Esophagus mucosa (tissue), 1 donor: ENCODE measurements at regions not wholly inside any gene's neighbourhood (a gene's known extent, or its start where the extent isn't known, plus 50 kb on each side); places are given as distances from the start of the nearest gene placed in this dataset.

ENCODE experiments used
- ATAC-seq: fragments of 200-7000 bp; cut with Tn5 transposase; one replicate; pipeline ENCODE4 v1.9.1; 2020
- donor health status: DM: yes; HTN: yes; CAD: no.

DNA sequence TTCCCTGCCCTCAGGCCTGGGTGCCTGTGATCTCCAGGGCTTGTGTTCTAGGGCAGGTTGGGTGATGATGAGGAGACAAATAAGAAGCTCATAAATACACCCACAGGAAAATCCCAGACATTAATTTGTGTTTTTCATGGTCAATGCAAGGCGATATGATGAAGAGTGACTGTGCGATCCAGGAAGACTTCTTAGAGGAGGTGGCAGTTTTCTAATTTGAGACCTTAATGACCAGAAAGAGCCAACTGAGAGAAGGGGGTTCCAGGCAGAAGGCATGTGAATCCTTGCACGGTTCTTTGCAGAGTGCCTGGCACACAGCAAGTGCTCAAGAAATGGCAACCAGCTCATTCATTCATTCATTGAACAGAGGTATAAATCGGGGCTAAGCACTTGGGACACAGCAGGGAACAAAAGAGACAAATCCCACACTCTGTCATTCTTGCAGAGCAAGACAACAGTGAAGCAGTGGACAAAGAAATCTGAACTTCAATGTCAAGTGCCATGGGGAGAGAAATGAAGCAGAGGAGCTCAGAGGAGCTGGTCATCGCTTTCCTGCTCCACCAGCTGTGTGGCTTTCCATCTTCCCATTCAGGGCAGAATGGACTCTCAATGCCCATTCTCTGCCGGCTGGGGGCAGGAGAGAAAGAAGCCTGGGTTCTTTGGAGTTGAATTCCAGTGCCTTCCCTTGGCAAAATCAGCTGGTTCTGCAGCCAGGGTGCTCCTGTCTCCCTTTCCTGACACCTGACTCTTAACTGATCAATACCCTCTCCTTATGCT is 128.3 kb downstream of the AACS start:
- no peak for ATAC-seq

DNA sequence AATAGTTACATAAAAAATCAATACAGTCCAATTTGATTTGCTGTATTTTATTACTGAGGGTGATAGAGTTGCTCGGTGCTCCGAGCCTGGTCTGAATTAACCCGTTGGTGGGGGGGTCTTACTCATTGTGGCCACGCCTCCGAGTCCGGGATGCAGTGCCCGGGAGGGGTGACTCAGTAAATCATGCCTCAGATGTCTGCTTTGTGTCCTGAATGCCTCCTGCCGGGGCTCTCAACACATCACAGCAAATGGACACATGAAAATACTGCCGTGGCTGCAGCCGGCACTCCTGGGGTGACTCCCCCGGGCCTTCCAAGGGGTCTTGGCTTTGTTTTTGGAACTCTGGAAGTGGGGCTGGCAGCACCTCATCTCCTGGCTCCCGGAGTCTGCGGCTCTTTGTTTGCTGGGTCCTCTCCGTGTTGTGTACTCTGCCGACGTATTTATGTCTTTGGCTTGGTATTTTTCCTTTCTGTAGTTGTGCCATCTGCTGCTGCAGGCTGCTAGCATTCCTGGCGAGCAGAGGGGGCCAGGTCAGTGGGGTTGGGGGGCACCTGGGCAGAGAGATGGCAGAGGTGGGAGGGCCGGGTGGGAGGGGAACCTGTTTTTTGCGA is 129.0 kb downstream of the AACS start:
- ATAC-seq, result no peak

DNA sequence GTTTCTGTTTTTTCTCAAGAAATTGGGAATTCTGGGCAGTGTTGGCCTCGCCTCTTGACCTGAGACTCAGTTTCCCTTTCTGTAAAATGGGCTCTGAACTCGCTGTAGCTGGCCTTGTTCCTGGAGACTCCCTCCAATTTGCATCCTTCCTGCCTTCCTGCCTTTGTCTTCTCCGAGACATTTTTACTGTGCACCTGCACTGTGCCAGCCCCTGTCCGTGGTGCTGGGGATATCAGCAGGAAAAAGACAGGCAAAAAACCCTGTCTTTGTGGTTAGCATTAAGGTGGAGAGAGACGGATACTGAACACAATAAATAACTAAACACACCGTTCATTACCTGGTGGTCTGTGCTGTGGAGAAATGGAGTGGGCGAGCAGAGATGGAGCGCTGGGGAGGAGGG is 129.8 kb downstream of the AACS start:
- ATAC-seq, result no peak

DNA sequence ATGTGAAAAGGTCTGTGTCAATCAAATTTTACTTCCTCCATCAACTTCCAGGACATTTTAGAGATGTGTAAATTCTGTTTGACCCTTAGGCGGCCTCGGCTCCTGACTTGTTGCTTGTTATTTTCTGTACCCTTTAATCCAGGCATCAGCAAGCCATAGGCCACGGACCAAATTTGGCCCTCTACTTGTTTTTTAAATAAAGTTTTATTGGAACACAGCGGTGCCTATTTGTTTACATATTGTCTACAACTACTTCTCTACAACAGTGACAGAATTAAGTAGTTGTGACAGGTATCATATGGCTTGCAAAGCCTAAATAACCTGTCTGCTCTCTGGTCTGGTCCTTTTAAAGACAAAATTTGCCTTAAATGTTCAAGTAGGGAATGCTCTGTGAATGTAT is 132.1 kb downstream of the AACS start:
- ATAC-seq, result no peak

DNA sequence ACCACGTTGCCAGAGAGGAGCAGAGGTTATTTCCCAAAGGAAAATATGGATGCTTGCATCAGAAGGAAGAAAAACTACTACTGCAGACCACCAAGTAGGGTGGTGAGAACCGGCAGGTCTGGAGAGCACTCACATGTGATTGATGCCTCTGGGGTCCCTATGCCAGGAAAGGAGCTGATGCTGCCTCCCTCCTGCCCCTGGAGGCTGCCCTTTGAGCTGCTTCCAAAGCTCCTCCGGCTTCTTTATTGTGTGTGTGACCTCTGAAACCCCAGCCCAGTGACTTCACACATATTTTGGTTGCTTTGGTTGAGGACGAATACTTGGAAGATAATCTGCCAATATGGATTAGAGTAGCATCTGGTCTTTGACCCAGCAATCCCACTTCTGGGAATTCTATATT is 133.4 kb downstream of the AACS start:
- no peak for ATAC-seq

DNA sequence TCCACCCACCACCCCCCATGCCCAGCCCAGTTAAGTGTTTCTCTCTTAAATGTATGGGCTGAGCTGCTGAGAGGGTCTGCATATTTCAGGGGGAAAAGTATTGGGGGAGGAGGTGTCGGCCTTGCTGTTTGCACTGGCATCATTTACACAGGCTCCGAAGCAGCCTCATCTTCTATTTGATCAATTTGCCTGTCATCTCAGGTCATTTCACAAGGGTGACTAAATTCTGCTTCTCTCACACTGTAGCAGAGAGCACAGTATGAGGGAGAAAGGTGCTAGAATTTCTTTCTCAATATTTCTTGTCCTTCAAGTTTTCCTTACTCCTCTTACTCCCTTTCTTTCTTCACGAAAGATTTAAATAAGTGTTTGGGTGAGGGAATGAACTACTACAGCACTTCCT is 135.9 kb downstream of the AACS start:
- ATAC-seq, result no peak

DNA sequence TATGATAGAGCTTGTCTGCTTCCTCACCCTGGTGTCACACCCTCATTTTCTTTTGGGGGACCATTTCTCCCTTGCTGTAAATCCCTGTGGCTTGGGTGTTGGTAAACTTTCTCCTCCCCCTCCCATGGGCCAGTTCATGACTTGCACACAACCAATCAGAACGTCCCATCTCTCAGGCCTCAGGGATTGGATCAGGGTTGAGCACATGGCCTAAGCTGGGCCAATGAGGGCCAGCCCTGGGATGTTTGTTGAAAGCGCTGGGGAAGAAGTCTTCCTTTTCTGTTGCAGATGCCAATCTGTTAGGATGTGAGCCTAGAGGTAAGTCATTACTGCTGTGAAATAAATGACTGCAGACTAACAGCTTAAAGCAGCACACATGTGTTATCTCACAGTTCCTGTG is 136.7 kb downstream of the AACS start:
- ATAC-seq, result no peak

DNA sequence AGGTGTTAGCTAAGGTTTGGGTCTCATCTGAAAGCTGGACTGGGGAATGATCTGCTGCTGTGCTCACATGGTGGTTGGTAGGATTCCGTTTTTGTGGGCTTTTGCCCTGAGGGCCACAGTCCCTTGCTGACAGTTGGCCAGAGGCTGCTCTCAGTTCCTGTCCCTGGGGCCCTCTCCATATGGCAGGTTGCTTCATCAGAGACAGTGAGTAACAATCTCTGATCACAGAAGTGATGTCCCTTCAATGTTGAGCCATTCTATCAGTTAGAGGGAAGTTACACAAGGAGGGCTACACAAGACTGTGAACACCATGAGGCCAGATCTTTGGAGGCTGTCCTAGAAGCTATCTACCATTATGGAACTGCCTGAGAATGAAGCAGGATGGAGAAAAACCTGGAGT is 137.2 kb downstream of the AACS start:
- ATAC-seq, result no peak

DNA sequence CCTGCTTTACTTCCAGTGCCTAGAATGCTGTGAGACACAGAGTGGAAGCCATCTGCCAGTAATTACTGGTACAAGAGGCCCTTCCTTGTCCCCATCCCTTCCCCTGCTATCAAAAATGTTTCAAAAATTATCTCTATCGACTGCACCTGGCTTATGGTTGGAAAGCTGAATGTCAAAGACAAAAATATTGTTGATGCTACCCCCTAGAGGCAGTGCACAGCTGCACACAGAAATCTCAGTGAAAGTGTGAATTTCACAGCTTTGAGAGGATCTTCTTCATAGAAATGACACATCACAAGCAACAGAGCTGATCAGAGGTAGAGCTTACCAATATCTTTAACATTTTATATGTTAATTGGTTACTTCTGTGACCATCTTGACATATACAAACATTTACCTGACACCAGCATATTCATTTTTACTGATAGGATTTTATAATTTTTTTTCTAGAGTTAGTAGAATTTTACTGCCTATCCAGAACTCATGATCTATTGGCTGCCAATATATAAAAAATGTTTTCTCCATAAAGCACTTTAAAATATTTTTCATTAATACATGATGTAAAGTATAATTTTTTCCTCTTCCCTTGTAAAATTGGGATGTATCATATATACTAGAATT is 138.0 kb downstream of the AACS start:
- no peak for ATAC-seq

DNA sequence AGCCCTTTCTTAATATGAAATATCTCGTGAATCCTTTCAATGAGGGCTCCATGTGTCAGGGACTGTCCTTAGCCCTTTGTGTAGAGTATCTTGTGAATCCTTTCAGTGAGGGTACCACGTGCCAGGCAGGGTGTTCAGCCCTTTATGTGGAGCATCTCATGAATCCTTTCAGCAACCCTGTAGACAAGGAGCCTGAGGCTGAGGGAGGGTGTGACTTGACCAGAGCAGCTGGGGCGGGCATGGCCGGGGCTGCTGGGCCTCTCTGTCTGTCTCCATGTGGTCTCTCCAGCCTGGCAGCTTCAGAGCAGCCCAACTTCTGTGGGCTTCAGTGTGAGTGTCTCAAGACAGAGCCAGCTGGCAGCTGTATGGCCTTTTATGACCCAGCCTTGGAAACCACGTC is 140.2 kb downstream of the AACS start:
- ATAC-seq, result no peak

DNA sequence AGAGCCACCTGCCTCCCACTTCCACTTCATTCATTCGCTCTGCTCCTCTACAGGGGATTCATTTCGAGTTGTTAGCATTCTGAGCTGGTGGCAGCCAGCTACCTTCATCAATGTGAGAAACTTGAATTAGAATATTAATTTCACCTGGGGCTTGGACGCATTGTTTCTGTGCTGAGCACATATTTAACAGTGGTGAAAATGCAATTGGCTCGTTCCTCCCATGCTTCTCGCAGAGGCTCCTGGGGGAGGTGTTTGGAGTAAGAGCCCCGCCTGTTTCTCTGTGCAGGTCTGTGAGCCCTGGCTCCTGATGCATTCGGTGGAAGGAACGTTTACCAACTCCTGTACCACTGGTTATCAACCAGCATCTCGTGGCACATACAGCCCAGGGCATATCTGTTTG is 141.5 kb downstream of the AACS start:
- no peak for ATAC-seq

DNA sequence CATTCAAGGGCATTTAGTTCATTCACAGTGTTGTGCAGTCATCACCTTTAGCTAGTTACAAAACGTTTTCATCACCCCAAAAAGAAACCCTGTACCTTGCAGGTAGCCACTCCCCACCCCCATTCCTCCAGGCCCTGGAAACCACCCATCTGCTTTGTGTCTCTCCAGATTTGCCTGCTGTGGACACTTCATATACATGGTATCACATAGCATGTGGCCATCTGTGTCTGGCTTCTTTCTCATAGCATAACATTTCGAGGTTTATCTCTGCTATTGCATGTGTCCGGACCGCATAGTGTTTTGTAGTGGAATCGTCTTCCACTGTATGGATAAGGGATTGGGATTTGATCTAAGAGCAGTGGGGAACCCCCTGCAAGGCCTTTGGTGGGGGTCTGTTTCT is 143.1 kb downstream of the AACS start:
- no peak for ATAC-seq

DNA sequence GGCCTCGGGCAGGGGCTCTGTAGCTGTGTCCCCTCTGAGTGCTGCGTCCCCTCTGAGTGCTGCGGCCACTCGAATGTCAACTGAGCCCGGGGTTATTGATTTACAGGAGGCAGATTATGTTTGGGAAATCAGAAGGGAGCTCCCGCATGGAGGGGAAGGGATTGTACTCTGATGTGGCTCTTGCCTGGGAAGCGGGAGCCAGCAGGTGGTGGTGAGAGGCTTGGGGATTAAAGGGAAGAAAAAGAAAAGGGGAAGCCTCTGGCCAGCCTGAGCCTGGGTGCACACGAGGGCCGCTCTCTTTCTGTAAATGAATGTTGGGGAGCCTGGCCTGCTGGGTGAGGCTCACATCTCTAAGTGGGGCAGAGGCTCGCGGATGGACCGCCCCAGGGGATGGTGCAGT is 143.7 kb downstream of the AACS start:
- ATAC-seq, result no peak

DNA sequence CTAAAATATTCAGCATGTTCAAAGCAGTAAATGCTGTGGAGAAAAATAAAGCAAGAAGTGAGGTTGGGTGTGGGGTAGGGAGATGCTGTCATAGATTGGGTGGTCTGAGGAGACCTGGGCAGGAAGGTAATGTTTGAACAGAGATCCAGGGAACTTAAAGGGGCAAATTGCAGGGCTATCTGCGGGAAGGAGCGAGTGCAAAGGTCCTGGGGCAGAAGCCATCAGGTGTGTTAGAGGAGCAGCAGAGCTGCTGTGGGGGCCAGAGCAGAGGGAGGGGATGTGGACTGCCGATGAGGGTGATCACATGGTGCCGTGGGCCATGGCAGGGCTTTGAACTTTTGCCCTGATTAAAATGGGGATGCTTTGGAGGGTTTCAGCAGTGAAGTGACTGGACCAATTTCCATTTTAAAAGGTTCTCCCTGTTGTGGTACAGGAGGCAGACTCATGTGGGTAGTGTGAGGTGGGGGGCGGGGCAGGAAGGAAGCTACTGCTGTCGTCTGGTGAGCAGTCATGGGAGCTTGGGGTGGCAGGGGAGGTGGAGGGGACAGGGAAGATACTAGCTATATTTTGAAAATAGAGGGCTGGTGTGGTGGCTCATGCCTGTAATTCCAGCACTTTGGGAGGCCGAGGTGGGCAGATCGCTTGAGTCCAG is 145.0 kb downstream of the AACS start:
- ATAC-seq, result no peak

DNA sequence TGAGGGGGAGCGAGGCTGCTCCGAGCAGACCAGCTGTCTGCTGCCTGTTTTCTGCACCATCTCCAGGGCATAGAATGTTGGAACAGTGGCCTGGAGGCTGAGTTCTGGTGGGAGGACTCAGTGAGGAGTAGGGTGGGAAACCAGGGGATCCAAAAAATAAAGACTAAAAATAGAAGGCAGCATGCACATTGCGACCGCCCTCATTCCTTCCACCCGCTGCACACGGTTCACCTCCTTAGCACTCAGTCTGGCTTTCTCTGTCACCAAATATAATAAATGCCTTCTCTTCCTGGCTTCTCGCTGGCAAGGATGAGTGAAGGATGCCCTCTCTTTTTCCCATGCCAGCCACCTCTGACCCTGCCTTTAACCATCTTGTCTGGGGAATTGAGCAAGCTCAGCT is 146.2 kb downstream of the AACS start:
- no peak for ATAC-seq

DNA sequence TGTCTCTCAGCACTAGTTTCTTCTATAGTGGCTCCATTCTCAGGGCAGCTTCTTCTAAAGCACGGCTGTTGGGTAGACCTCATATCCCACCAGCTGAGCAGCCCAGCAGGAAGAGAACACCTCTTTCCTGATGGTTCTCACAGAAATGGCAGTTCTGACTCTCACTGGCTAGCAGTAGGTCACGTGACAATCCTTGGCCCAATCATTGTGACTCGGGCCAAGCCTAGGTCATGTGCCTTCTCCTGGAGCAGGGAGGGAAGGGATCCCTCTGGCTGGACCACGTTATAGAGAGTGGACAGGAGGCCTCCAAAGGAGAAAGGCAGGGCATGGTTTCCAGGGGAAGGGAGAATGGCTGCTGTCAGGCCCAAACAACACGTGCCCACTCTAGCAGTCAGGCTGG is 149.1 kb downstream of the AACS start:
- no peak for ATAC-seq

DNA sequence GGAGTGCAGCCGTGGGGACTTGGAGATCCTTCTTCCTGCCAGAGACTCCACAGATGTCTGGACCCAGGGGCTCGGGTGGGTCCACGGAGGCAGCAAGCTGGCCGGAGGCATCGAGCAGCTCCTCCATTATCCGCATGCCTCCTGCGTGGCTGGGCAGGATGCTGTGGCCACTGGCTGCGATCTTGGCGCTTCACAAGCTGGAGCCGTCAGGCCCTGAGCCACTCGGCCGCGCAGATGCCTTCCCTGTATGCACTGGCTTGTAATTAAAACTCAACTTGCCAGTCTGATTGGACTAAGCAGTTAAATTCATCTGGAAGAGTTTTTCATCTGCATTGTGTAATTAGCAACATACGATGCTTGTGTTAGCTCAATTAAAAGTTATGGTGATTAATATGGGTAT is 151.5 kb downstream of the AACS start:
- ATAC-seq, result no peak

DNA sequence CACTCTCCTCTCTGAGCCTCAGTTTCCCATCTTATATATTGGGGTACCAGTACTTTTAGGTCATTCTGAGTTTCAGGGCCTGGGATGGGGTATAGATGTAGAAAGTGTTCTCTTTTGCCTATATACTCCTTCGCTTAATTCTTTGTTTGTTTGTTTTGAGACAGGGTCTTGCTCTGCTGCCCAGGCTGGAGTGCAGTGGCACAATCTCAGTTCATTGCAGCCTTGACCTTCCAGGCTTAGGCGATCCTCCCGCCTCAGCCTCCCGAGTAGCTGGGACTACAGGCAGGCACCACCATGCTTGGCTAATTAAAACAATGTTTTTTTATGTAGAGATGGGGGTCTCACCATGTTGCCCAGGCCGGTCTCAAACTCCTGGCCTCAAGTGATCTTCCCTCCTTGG is 152.1 kb downstream of the AACS start:
- ATAC-seq, result no peak

DNA sequence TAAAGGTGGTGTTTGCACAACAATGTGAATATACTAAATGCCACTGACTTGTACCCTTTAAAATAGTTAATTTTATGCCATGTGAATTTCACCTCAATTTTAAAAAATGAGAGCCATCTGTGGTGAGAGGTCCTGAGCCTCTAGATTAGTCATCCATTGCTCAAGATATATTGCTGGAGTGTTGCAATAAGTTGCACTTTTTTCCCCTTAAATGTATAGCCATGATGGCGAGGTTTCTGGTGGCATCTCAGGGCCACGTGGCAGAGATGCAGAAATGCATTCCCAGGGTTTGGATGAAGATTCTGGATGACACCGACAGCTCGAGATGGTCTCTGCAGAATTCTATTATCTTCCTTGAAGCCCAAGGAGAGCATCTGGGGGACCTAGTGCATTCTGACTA is 153.7 kb downstream of the AACS start:
- no peak for ATAC-seq

DNA sequence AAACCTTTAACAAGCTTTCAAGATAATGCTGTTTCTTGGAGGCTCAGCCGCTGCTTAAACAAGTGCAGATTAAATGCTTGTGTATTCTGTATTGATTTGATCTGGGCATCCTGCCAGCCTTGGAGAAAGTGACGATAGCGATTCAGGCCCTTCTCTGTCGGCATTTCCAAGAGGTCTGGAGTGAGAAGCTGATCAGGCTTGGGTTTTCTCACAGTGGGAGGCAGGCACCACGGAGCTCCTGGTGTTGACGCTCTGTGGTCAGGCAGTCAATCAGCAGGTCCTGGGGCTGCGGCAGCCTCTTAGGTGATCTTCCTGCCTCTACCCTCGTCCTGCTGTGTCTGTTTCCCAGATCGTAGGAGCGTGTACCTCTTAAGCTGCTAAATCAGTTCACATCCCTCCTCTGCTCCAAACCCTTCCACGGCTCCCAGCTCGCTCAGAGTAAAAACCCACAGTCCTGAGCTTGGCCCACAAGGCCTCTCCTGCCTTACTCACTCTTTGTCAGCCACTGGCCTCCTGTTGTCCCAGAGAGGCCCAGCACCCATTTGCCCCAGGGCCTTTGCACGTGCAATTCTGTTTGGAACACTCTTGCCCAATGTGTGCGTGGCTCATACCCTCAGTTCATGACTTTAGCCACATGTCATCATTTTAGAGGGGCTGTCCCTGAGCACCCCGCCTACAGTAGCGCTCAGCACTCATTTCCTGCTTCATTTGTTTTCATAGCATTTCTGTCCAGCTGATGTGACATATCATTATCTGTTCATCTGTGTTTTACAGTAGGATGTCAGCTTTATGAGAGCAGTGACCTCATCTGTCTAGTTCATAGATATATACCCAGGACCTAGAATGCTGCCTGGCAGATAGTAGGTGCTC is 155.4 kb downstream of the AACS start:
- ATAC-seq, result no peak

DNA sequence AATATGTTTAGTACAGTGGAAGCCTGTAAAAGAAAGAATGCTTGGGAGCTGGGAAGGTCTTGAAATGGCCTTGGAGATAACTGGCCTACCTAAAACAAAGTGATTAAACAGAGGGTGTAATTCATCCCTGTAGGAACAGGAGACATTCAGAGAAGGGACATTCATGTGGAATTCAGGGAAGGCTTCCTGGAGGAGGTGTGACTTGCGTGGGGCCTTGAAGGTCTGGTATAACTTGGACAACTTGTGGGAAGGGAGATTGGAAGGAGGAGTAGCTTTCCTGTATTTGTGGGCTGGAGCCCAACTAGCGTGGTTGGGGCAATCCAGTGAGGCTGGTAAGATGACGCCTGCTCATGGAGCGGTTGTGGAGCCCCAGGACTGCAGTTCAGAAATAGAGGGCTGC is 156.4 kb downstream of the AACS start:
- no peak for ATAC-seq

DNA sequence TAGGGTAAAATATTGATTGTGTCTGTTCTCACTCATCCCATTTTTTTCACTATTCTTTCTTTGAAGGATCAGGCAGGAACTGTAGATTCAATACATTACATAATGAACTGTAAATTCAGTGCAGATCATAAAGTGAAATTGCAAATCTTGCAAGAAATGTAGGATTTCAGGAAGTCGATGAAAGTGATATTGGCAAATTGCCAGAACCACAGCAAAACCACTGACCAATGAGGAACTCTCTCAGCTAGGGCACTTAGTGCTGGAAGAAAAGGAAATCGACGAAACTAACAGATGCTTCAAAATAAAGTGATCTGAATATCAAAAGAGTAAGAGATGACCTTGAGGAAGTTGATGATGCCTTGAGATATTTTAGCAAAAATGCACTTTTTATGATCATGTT is 157.6 kb downstream of the AACS start:
- no peak for ATAC-seq

DNA sequence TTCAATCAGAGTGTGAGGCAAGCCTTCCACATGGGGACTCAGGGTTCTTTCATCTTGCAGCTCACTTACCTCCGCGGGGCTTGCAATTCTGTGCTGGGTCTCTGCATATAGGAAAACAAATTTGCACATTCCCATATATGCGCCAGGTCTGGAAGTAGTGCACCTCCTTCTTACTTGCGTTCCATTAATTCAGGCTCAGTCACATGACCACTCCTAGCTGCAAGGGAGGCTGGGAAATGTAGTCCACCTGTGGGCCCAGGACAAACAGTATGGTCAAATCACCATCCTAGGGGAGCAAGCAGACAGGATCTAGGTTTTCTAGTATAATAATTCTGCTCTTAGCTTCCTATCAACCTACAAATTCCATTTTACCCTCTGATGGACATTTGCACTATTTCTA is 160.4 kb downstream of the AACS start:
- ATAC-seq, result no peak
